GM12874 (cell line): ENCODE measurements at regions not wholly inside any gene's neighbourhood (a gene's known extent, or its start where the extent isn't known, plus 50 kb on each side); places are given as distances from the start of the nearest gene placed in this dataset.

Source experiments
- CTCF ChIP-seq: IDR thresholded peaks from 2 replicates; pipeline ENCODE4 v1.5.1; 2011; ENCODE audit warnings: low read depth, mild to moderate bottlenecking, control low read depth, low read length, moderate library complexity; ENCODE audit not compliant: insufficient read depth

GRCh38 chr3:165462636-165463334 lies 266.6 kb upstream of the SLITRK3 start:
- TF ChIP-seq CTCF = no peak

GRCh38 chr3:165459924-165460835 lies 264.0 kb upstream of the SLITRK3 start:
- TF ChIP-seq CTCF = no peak

- no peak for TF ChIP-seq CTCF
These were observed 262.9 kb upstream of the SLITRK3 start for GRCh38 chr3:165459111-165459510.

GRCh38 chr3:165457096-165457495 lies 260.9 kb upstream of the SLITRK3 start:
- no peak for TF ChIP-seq CTCF

GRCh38 chr3:165455793-165456192 lies 259.6 kb upstream of the SLITRK3 start:
- TF ChIP-seq CTCF = no peak

GRCh38 chr3:165455360-165455759 lies 259.2 kb upstream of the SLITRK3 start:
- TF ChIP-seq CTCF = no peak

- no peak for TF ChIP-seq CTCF
These were observed 255.3 kb upstream of the SLITRK3 start for GRCh38 chr3:165451371-165452070.
